ENCODE measurements at regions not wholly inside any gene's neighbourhood (a gene's known extent, or its start where the extent isn't known, plus 50 kb on each side); places are given as distances from the start of the nearest gene placed in this dataset.
A peak's percentile ranks its signal among the peaks of the same experiment; 100 is the strongest.
"Not testable (repeated sequence)": the region's sequence is repeated elsewhere in the genome, so short reads cannot be mapped to it uniquely, and the experiment has no call there.

DNA sequence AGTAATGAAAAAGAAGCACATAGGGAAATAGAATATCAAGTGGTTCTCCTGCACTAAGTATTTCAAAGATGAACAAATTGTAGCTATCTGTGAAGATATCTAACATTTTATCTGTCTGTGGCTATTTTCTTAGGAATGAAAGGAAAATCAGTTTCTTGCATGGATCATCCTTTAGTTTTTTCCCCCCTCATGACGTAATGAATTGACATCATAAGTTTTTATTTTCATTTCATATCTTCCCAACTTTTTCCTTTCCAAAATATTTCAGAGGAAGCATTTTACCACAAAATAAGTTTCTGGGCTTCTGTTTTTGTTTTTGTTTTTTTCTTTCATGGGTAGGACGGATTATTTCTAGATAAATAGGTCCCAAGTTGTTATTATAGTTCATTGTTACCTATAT, 996.6 kb downstream of the TMEM121 start:
- H3K4me1 Mint-ChIP-seq, result peaks cover 7% of the 10 kb centered on the region
- ChIA-PET POLR2A (interaction anchor here (0.6 kb wide), 1 partner anchor 69 kb away, joined by 4 read pairs; no protein-coding TSS in a partner anchor), CTCF (no interaction called here)
- H3K27ac Mint-ChIP-seq, result no peak overlapping the region
- TF ChIP-seq, protein P1, sequence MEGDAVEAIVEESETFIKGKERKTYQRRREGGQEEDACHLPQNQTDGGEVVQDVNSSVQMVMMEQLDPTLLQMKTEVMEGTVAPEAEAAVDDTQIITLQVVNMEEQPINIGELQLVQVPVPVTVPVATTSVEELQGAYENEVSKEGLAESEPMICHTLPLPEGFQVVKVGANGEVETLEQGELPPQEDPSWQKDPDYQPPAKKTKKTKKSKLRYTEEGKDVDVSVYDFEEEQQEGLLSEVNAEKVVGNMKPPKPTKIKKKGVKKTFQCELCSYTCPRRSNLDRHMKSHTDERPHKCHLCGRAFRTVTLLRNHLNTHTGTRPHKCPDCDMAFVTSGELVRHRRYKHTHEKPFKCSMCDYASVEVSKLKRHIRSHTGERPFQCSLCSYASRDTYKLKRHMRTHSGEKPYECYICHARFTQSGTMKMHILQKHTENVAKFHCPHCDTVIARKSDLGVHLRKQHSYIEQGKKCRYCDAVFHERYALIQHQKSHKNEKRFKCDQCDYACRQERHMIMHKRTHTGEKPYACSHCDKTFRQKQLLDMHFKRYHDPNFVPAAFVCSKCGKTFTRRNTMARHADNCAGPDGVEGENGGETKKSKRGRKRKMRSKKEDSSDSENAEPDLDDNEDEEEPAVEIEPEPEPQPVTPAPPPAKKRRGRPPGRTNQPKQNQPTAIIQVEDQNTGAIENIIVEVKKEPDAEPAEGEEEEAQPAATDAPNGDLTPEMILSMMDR (IDR thresholded peaks at IDR 0.05), result no peak
- no peaks in the 10 kb centered on the region for H3K27me3 Mint-ChIP-seq
- H3K4me3 Mint-ChIP-seq, result no peak overlapping the region
- no peaks in the 10 kb centered on the region for H3K36me3 Mint-ChIP-seq (ENCODE audit: low read depth)
- H3K9me3 Mint-ChIP-seq, result no peaks in the 10 kb centered on the region
- intact Hi-C loops (cut with micrococcal nuclease), result no loop called here
- ATAC-seq (ENCODE audit: low read depth) (no peak), DNase-seq (no peak)

DNA sequence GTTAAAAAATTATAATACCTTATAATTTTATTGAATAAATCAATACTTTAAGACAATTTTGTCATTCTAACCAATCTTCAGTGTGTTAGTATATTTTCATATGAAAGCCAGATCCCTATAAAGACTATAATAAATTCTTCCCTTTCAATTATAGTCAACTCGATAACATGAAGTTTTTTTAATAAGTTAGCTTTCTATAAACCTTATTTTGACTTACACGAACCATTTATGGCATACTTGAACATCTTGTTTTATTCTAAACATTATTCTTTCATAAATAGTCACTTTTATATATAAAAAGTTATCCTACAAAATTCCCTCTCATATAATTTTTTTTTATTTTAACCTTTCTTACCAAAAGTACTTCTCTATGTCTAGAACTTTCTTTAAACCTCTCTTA, 1002.3 kb downstream of the TMEM121 start:
- Mint-ChIP-seq H3K27ac (no peak overlapping the region), H3K9me3 (no peaks in the 10 kb centered on the region), H3K27me3 (peaks cover 2% of the 10 kb centered on the region), H3K36me3 (ENCODE audit: low read depth) (no peaks in the 10 kb centered on the region), H3K4me1 (peaks cover 7% of the 10 kb centered on the region), H3K4me3 (no peak overlapping the region)
- intact Hi-C loops (cut with micrococcal nuclease), result no loop called here
- POLR2A ChIA-PET, result no interaction called here
- ATAC-seq (ENCODE audit: low read depth), result no peak
- CTCF ChIA-PET, result interaction anchor here (1.8 to 3.0 kb wide), 3 partner anchors 9 to 11 kb away, joined by 5 to 15 read pairs (median 12); no protein-coding TSS in a partner anchor
- no peak for DNase-seq
- TF ChIP-seq, protein P1 (IDR thresholded peaks at IDR 0.05), result no peak

DNA sequence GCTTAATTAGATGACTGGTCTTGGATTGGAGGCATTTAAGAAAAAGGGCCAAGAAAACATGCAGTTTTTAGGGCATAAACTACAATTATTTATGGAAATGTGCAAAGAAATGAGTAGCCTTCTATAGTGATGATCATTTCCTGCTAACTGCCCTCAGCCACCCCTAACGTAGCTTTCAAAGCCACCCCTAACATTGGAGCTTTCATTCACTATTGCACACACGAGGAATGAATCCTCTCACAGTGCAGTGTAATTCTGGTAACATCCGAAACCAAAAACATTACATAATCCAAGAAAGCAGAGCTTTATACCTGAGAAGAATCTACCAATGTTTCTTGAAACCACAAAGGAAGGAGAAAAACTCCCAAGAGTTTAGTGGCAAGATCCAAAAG, 1003.6 kb downstream of the TMEM121 start:
- Mint-ChIP-seq H3K4me3 (no peak overlapping the region), H3K36me3 (ENCODE audit: low read depth) (no peaks in the 10 kb centered on the region), H3K27me3 (peaks cover 2% of the 10 kb centered on the region), H3K9me3 (no peaks in the 10 kb centered on the region), H3K4me1 (peaks cover 7% of the 10 kb centered on the region), H3K27ac (no peak overlapping the region)
- ChIA-PET POLR2A (no interaction called here), CTCF (interaction anchor here (0.7 to 3.0 kb wide), 14 partner anchors 9 to 113 kb away, joined by 3 to 15 read pairs (median 4); no protein-coding TSS in a partner anchor)
- intact Hi-C loops (cut with micrococcal nuclease), result no loop called here
- no peak for ATAC-seq (ENCODE audit: low read depth)
- TF ChIP-seq, protein P1 (IDR thresholded peaks at IDR 0.05), result no peak
- no peak for DNase-seq

DNA sequence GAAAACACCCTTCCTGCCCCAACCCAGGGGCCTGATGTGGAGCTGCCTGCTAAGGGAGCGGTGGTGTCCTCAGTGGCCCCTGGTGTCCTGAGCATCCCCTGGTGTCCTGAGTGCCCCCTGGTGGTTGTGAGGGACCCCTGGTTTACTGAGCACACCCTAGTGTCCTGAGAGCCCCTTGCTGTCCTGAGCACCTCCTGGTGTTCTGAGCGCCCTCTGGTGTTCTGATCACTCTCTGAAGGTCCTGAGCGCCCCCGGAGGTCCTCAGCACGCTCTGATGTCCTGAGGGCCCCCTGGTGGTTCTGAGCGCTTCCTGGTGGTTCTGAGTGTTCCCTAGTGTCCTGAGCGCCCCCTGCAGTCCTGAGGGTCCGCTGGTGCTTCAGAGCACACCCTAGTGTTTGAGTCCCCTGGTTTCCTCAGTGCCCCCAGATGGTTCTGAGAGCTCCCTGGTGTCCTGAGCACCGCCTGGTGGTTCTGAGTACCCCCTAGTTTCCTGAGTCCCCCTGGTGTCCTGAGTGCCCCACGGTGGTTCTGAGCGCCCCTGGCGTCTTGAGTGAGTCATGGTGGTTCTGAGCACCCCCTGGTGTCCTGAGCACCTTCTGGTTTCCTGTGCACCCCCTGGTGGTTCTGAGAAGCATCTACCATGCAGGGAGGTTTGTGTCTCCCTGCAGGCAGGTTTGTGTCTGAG, 1004.2 kb downstream of the TMEM121 start:
- no peak overlapping the region for H3K4me3 Mint-ChIP-seq
- no peaks in the 10 kb centered on the region for H3K9me3 Mint-ChIP-seq
- peaks cover 2% of the 10 kb centered on the region for H3K27me3 Mint-ChIP-seq
- no peaks in the 10 kb centered on the region for H3K36me3 Mint-ChIP-seq (ENCODE audit: low read depth)
- ChIA-PET POLR2A (no interaction called here), CTCF (interaction anchor here (0.7 to 3.0 kb wide), 10 partner anchors 9 to 113 kb away, joined by 3 to 15 read pairs (median 5); no protein-coding TSS in a partner anchor)
- H3K4me1 Mint-ChIP-seq, result peaks cover 7% of the 10 kb centered on the region
- TF ChIP-seq, protein P1 (IDR thresholded peaks at IDR 0.05), result no peak
- no peak overlapping the region for H3K27ac Mint-ChIP-seq
- ATAC-seq (ENCODE audit: low read depth) (peak; percentile 88), DNase-seq (peak; percentile 30)
- intact Hi-C loops (cut with micrococcal nuclease), result no loop called here

DNA sequence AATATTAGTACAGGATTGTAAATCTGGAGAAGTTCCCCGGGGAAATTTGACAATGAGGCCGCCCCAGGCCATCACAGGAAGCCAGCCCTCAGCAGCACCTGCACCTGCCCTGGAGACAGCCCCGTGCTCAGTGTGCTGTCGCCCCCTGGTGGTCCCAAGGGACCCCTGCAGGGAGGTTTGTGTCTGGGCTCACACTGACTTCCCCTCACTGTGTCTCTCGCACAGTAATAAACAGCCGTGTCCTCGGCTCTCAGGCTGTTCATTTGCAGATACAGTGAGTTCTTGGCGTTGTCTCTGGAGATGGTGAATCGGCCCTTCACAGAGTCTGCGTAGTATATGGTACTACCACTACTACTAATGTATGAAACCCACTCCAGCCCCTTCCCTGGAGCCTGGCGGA, 1011.2 kb downstream of the TMEM121 start:
- peaks cover 42% of the 10 kb centered on the region for H3K4me1 Mint-ChIP-seq
- ATAC-seq (ENCODE audit: low read depth); DNase-seq; H3K36me3 Mint-ChIP-seq (ENCODE audit: low read depth); H3K9me3 Mint-ChIP-seq; intact Hi-C loops (cut with micrococcal nuclease); H3K27me3 Mint-ChIP-seq: not testable (repeated sequence)
- CTCF ChIA-PET, result interaction anchor here (1.3 to 2.2 kb wide), 6 partner anchors 19 to 101 kb away, joined by 4 to 16 read pairs (median 8); no protein-coding TSS in a partner anchor
- peak overlapping the region; percentile 61 for H3K27ac Mint-ChIP-seq
- peak overlapping the region; percentile 67 for H3K4me3 Mint-ChIP-seq
- POLR2A ChIA-PET, result interaction anchor here (1.3 to 2.1 kb wide), 2 partner anchors 27 to 675 kb away, joined by 3 to 21 read pairs; no protein-coding TSS in a partner anchor
